CD4-positive, alpha-beta T cell (primary cell): ENCODE measurements at regions not wholly inside any gene's neighbourhood (a gene's known extent, or its start where the extent isn't known, plus 50 kb on each side); places are given as distances from the start of the nearest gene placed in this dataset.

ENCODE experiments used
- ATAC-seq: fragments of 200-7000 bp; cut with Tn5 transposase; one replicate; pipeline ENCODE4 v1.10.0; 2022; ENCODE audit warnings: mild to moderate bottlenecking; ENCODE audit not compliant: poor library complexity
- CTCF ChIA-PET: fragments of 350-600 bp; sonication (Branson Sonifier 250); formaldehyde crosslinking; loops from one replicate; lab custom pipeline; 2021; ENCODE audit warnings: antibody characterized with exemption, inconsistent platforms; lab: Charles Lee
- POLR2A ChIA-PET: fragments of 350-600 bp; sonication (Branson Sonifier 250); formaldehyde crosslinking; loops from one replicate; lab custom pipeline; 2021; ENCODE audit warnings: antibody characterized with exemption, inconsistent platforms; lab: Charles Lee
- DNase-seq, 14 experiments: peaks; one replicate each; pipeline ENCODE4 v3.0.0-alpha.2; 2013 to 2020; ENCODE audit warnings: mixed read lengths in 2 of 14
- H3K27ac ChIP-seq, 2 donors: one replicate each; pipeline versions ENCODE4 v1.5.1 to v1.7.0; 2013; ENCODE audit warnings: low read length in 2 of 2, low read depth in 1 of 2, mild to moderate bottlenecking in 1 of 2
- H3K27me3 ChIP-seq, 2 experiments: 1 replicate in 1 of 2; 2 replicates in 1 of 2; pipeline versions ENCODE4 v1.6.1 to v1.7.0; 2013; ENCODE audit warnings: low read length in 2 of 2, control low read depth in 1 of 2, mild to moderate bottlenecking in 1 of 2, moderate library complexity in 1 of 2; ENCODE audit not compliant: insufficient read depth in 2 of 2, control insufficient read depth in 1 of 2
- H3K36me3 ChIP-seq: one replicate; pipeline ENCODE4 v1.6.1; 2013; ENCODE audit warnings: low read length, control low read depth; ENCODE audit not compliant: insufficient read depth
- H3K4me1 ChIP-seq: one replicate; pipeline ENCODE4 v1.6.1; 2013; ENCODE audit warnings: low read length, control low read depth; ENCODE audit not compliant: insufficient read depth
- H3K4me3 ChIP-seq: one replicate; pipeline ENCODE4 v1.5.1; 2013; ENCODE audit warnings: mild to moderate bottlenecking, low read length, moderate library complexity
- H3K9me3 ChIP-seq, 2 experiments: 1 replicate in 1 of 2; 2 replicates in 1 of 2; pipeline versions ENCODE4 v1.6.1 to v1.7.0; 2013; ENCODE audit warnings: low read length in 2 of 2, mild to moderate bottlenecking in 2 of 2, control low read depth in 1 of 2, moderate library complexity in 1 of 2; ENCODE audit not compliant: control insufficient read depth in 1 of 2, insufficient read depth in 1 of 2
- H3K27ac Mint-ChIP-seq: one replicate; pipeline ENCODE4 v1.8.0; 2020; ENCODE audit warnings: mixed read lengths
- H3K27me3 Mint-ChIP-seq: one replicate; pipeline ENCODE4 v1.8.0; 2021; ENCODE audit warnings: mixed read lengths
- H3K36me3 Mint-ChIP-seq: one replicate; pipeline ENCODE4 v1.8.0; 2021; ENCODE audit warnings: low read depth, mixed read lengths
- H3K4me1 Mint-ChIP-seq: one replicate; pipeline ENCODE4 v1.8.0; 2021; ENCODE audit warnings: low read depth, mixed read lengths
- H3K4me3 Mint-ChIP-seq: one replicate; pipeline ENCODE4 v1.8.0; 2020; ENCODE audit warnings: mild to moderate bottlenecking, mixed read lengths
- H3K9me3 Mint-ChIP-seq: one replicate; pipeline ENCODE4 v1.8.0; 2020; ENCODE audit warnings: mixed read lengths
- CTCF ChIP-seq: fragments of 200-600 bp; IDR thresholded peaks from one replicate; pipeline ENCODE4 v1.8.0; 2022; ENCODE audit warnings: antibody characterized with exemption, mild to moderate bottlenecking
- intact Hi-C, 2 experiments: fragments of 100-400 bp; cut with DNase I in 1 of 2; cut with micrococcal nuclease in 1 of 2; formaldehyde crosslinking; loops; one replicate each; pipeline versions ENCODE4 v1.15.1 to v1.9.0; 2023 to 2025; cut with DNase I, micrococcal nuclease

DNA sequence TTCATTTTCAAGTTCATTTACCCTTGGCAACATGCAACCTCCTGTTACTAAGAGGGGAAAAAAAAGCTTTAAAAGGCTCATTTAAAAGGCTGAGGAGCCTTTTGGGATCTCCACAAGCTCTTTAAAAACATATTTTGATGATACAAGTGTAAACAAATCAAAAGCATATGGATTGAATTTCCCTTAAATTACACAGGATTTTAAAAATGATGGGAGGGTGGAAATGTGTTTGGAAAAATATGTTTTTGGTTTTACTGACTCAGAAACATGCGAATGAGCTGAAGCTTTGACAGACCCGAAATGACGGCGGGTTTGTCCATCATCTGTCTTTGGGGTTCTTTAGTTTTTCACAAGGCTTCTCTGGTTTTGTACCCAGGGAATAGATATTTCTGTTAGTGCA is 180.6 kb upstream of the CCDC68 start:
- Mint-ChIP-seq H3K27ac (no peak overlapping the region), H3K4me1 (no peaks in the 10 kb centered on the region), H3K27me3 (no peaks in the 10 kb centered on the region), H3K9me3 (peaks cover 4% of the 10 kb centered on the region), H3K4me3 (no peak overlapping the region), H3K36me3 (no peaks in the 10 kb centered on the region)
- H3K4me1 ChIP-seq, result no peaks in the 10 kb centered on the region
- H3K27me3 ChIP-seq, result no peaks in the 10 kb centered on the region
- intact Hi-C loops, result no loop called here
- no peaks in the 10 kb centered on the region for H3K36me3 ChIP-seq
- no peak overlapping the region for H3K27ac ChIP-seq
- CTCF ChIA-PET, result interaction anchor here (0.6 kb wide), 1 partner anchor 1681 kb away, joined by 3 read pairs; no protein-coding TSS in a partner anchor
- DNase-seq (no peak), ATAC-seq (no peak)
- H3K4me3 ChIP-seq, result no peak overlapping the region
- no peaks in the 10 kb centered on the region for H3K9me3 ChIP-seq
- POLR2A ChIA-PET, result no interaction called here
- no peak for TF ChIP-seq CTCF

DNA sequence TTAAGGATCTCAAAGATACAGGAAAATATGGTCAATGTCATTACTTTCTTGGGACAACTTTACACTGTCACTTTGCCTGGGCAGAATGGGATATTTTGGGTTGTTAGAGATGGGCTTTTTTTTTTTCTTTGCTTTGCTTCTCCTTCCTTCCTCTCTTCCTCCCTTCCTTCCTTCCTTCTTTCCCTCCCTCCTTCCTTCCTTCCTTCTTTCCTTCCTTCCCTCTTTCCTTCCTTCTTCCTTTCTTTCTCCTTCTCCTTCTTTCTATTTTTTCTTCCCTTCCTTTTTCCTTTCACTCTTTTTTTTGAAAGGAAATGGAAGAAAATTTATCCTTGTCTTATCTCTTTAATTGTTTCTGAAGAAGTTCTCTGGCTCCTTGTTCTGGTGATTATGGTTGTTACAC is 180.0 kb upstream of the CCDC68 start:
- no peaks in the 10 kb centered on the region for H3K27me3 ChIP-seq
- no peak overlapping the region for H3K4me3 ChIP-seq
- Mint-ChIP-seq H3K27ac (no peak overlapping the region), H3K9me3 (peaks cover 1% of the 10 kb centered on the region), H3K36me3 (no peaks in the 10 kb centered on the region), H3K4me3 (no peak overlapping the region), H3K4me1 (no peaks in the 10 kb centered on the region), H3K27me3 (no peaks in the 10 kb centered on the region)
- no peak overlapping the region for H3K27ac ChIP-seq
- no peak for TF ChIP-seq CTCF
- ATAC-seq (no peak), DNase-seq (no peak)
- ChIA-PET POLR2A (no interaction called here), CTCF (no interaction called here)
- intact Hi-C loops, result no loop called here
- H3K9me3 ChIP-seq, result no peaks in the 10 kb centered on the region
- H3K4me1 ChIP-seq, result no peaks in the 10 kb centered on the region
- no peaks in the 10 kb centered on the region for H3K36me3 ChIP-seq

GRCh38 chr18:55138401-55138800 is 179.1 kb upstream of the CCDC68 start:
- CTCF ChIA-PET, result no interaction called here

More at GRCh38 chr18:55138401-55138800, 179.1 kb upstream of the CCDC68 start:
- POLR2A ChIA-PET, result no interaction called here
- Mint-ChIP-seq H3K4me1 (no peaks in the 10 kb centered on the region), H3K4me3 (no peak overlapping the region), H3K27ac (no peak overlapping the region), H3K9me3 (peaks cover under 1% of the 10 kb centered on the region), H3K27me3 (no peaks in the 10 kb centered on the region), H3K36me3 (no peaks in the 10 kb centered on the region)
- no peaks in the 10 kb centered on the region for H3K36me3 ChIP-seq
- TF ChIP-seq CTCF, result no peak
- H3K27me3 ChIP-seq, result no peaks in the 10 kb centered on the region
- H3K4me3 ChIP-seq, result no peak overlapping the region
- no peaks in the 10 kb centered on the region for H3K9me3 ChIP-seq
- intact Hi-C loops, result no loop called here
- no peaks in the 10 kb centered on the region for H3K4me1 ChIP-seq
- ATAC-seq (no peak), DNase-seq (no peak)
- H3K27ac ChIP-seq, result no peak overlapping the region
